Peyer's patch (tissue), 4 donors: ENCODE measurements at regions not wholly inside any gene's neighbourhood (a gene's known extent, or its start where the extent isn't known, plus 50 kb on each side); places are given as distances from the start of the nearest gene placed in this dataset.

Source experiments
- DNase-seq, 3 donors: peaks; one replicate each; pipeline ENCODE4 v3.0.0-alpha.2; 2017 to 2019
- H3K27ac ChIP-seq, 4 donors: fragments of 200-600 bp; sonication (generic); one replicate each; pipeline ENCODE4 v1.5.1; 2016 to 2019
- H3K27me3 ChIP-seq, 2 donors: fragments of 200-600 bp; sonication (generic); one replicate each; pipeline ENCODE4 v1.5.1; 2019
- H3K36me3 ChIP-seq, 3 donors: fragments of 200-600 bp; sonication (generic); one replicate each; pipeline ENCODE4 v1.5.1; 2016 to 2019
- H3K4me1 ChIP-seq, 4 donors: fragments of 200-600 bp; sonication (generic); one replicate each; pipeline ENCODE4 v1.5.1; 2016 to 2019
- H3K4me3 ChIP-seq, 4 donors: fragments of 200-600 bp; sonication (generic); 1 replicate in 3 of 4; 2 replicates in 1 of 4; pipeline ENCODE4 v1.5.1; 2016 to 2019; ENCODE audit warnings: mild to moderate bottlenecking in 1 of 4
- H3K9me3 ChIP-seq, 4 donors: fragments of 200-600 bp; sonication (generic); one replicate each; pipeline ENCODE4 v1.5.1; 2016 to 2019; ENCODE audit warnings: mild to moderate bottlenecking in 1 of 4
- CTCF ChIP-seq, 6 experiments: fragments of 450-650 bp in 4 of 6; fragments of 200-600 bp in 2 of 6; sonication (generic) in 1 of 6; IDR thresholded peaks; one replicate each; pipeline ENCODE4 v1.5.1; 2017 to 2019; ENCODE audit warnings: antibody characterized with exemption in 6 of 6, mild to moderate bottlenecking in 3 of 6, moderate library complexity in 1 of 6
- POLR2A ChIP-seq, 2 donors: fragments of 450-650 bp; IDR thresholded peaks; one replicate each; pipeline ENCODE4 v1.5.1; 2017; ENCODE audit warnings: antibody characterized with exemption in 2 of 2, mild to moderate bottlenecking in 2 of 2, moderate library complexity in 2 of 2

GRCh38 chr1:67574221-67574620, 110.8 kb upstream of the GADD45A start:
- Histone ChIP-seq H3K4me1 (peaks cover 0 to 37% (median 0%) of the 10 kb centered on the region in 4 donors), H3K27ac (no peak overlapping the region), H3K4me3 (no peak overlapping the region), H3K27me3 (no peaks in the 10 kb centered on the region), H3K36me3 (no peaks in the 10 kb centered on the region), H3K9me3 (no peaks in the 10 kb centered on the region)
- DNase-seq: no peak
- TF ChIP-seq POLR2A (IDR thresholded peaks at IDR 0.05): no peak
- TF ChIP-seq CTCF (IDR thresholded peaks at IDR 0.05): no peak

GRCh38 chr1:67575861-67576260, 109.1 kb upstream of the GADD45A start:
- peaks cover 0 to 28% (median 0%) of the 10 kb centered on the region in 4 donors for H3K4me1 ChIP-seq
- no peak overlapping the region for H3K27ac ChIP-seq
- no peaks in the 10 kb centered on the region for H3K9me3 ChIP-seq
- DNase-seq: no peak
- no peaks in the 10 kb centered on the region for H3K36me3 ChIP-seq
- H3K27me3 ChIP-seq: no peaks in the 10 kb centered on the region
- no peak overlapping the region for H3K4me3 ChIP-seq
- TF ChIP-seq POLR2A (IDR thresholded peaks at IDR 0.05): no peak
- no peak for TF ChIP-seq CTCF (IDR thresholded peaks at IDR 0.05)

- no peak overlapping the region for H3K4me3 ChIP-seq
- H3K27me3 ChIP-seq: no peaks in the 10 kb centered on the region
- no peak for DNase-seq
- H3K27ac ChIP-seq: no peak overlapping the region
- H3K36me3 ChIP-seq: no peaks in the 10 kb centered on the region
- no peak for TF ChIP-seq POLR2A (IDR thresholded peaks at IDR 0.05)
- TF ChIP-seq CTCF (IDR thresholded peaks at IDR 0.05): no peak
- H3K9me3 ChIP-seq: no peaks in the 10 kb centered on the region
- H3K4me1 ChIP-seq: peaks cover 0 to 22% (median 0%) of the 10 kb centered on the region in 4 donors
These were observed 108.5 kb upstream of the GADD45A start for GRCh38 chr1:67576474-67576873.

GRCh38 chr1:67577646-67578045, 107.4 kb upstream of the GADD45A start:
- Histone ChIP-seq H3K4me1 (peaks cover 0 to 10% (median 0%) of the 10 kb centered on the region in 4 donors), H3K27me3 (no peaks in the 10 kb centered on the region), H3K36me3 (no peaks in the 10 kb centered on the region), H3K27ac (no peak overlapping the region), H3K9me3 (no peaks in the 10 kb centered on the region), H3K4me3 (no peak overlapping the region)
- DNase-seq: no peak
- TF ChIP-seq CTCF (IDR thresholded peaks at IDR 0.05) (no peak), POLR2A (IDR thresholded peaks at IDR 0.05) (no peak)

- no peak for DNase-seq
- TF ChIP-seq POLR2A (IDR thresholded peaks at IDR 0.05): no peak
- TF ChIP-seq CTCF (IDR thresholded peaks at IDR 0.05): no peak
- Histone ChIP-seq H3K9me3 (no peaks in the 10 kb centered on the region), H3K4me1 (peaks cover 0 to 1% (median 0%) of the 10 kb centered on the region in 4 donors), H3K4me3 (no peak overlapping the region), H3K27ac (no peak overlapping the region), H3K27me3 (no peaks in the 10 kb centered on the region), H3K36me3 (no peaks in the 10 kb centered on the region)
These were observed 106.5 kb upstream of the GADD45A start for GRCh38 chr1:67578397-67579020.
